GM12875 (cell line): ENCODE measurements at regions not wholly inside any gene's neighbourhood (a gene's known extent, or its start where the extent isn't known, plus 50 kb on each side); places are given as distances from the start of the nearest gene placed in this dataset.
A peak's percentile ranks its signal among the peaks of the same experiment; 100 is the strongest.

ENCODE experiments used
- H3K4me3 ChIP-seq: one replicate; pipeline ENCODE4 v1.5.1; 2011; ENCODE audit warnings: low read depth, low read length, control low read depth
- CTCF ChIP-seq: IDR thresholded peaks from 2 replicates; pipeline ENCODE4 v1.5.1; 2011; ENCODE audit warnings: low read depth, mild to moderate bottlenecking, control low read depth, inconsistent platforms, low read length, moderate library complexity, borderline replicate concordance; ENCODE audit not compliant: insufficient read depth

- TF ChIP-seq CTCF = peak; percentile 51; the same call in 1 of the 2 replicates
- H3K4me3 ChIP-seq = no peak overlapping the region
These were observed 544.4 kb downstream of the SH2D4B start for GRCh38 chr10:81081887-81082620.

- no peak for TF ChIP-seq CTCF
- H3K4me3 ChIP-seq = no peak overlapping the region
These were observed 545.1 kb downstream of the SH2D4B start for GRCh38 chr10:81082621-81083376.

- no peak for TF ChIP-seq CTCF
- H3K4me3 ChIP-seq = no peak overlapping the region
These were observed 555.4 kb downstream of the SH2D4B start for GRCh38 chr10:81093056-81093455.

- no peak overlapping the region for H3K4me3 ChIP-seq
- TF ChIP-seq CTCF = no peak
These were observed 557.5 kb downstream of the SH2D4B start for GRCh38 chr10:81095238-81095637.

GRCh38 chr10:81096558-81096957 lies 558.9 kb downstream of the SH2D4B start:
- no peak for TF ChIP-seq CTCF
- no peak overlapping the region for H3K4me3 ChIP-seq

GRCh38 chr10:81101062-81101461 lies 563.4 kb downstream of the SH2D4B start:
- no peak overlapping the region for H3K4me3 ChIP-seq
- no peak for TF ChIP-seq CTCF

GRCh38 chr10:81104494-81104893 lies 566.8 kb downstream of the SH2D4B start:
- no peak overlapping the region for H3K4me3 ChIP-seq
- no peak for TF ChIP-seq CTCF
